ENCODE measurements at regions not wholly inside any gene's neighbourhood (a gene's known extent, or its start where the extent isn't known, plus 50 kb on each side); places are given as distances from the start of the nearest gene placed in this dataset.

DNA sequence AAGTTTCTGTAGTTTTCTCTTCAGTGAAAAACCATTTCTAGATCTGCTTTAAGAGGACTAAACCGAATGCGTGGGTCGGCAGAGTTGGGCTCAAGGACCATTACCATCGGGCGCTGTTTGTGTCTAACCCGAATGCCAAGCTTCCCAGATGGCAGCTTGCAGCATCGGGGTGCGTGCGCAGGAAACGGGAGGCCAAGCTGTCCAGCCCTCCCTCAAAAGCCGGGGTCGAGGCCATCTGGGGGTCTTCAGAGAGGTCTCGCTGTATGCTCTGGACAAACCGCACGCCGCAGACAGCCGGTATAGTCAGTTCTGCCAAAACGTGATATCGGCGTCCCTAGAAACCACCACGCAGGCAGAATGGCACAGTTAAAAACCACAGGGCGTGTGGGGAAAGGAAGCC, 178.8 kb downstream of the BANP start:
- TF ChIP-seq FOXP4 (CRISPR knock-in tag; IDR thresholded peaks at IDR 0.05): no peak
- no peak for TF ChIP-seq CTCF (IDR thresholded peaks at IDR 0.05)
- TF ChIP-seq ESRRA (CRISPR knock-in tag; IDR thresholded peaks at IDR 0.05; ENCODE audit: borderline replicate concordance): no peak
- TF ChIP-seq NR3C1 (CRISPR knock-in tag; conservative IDR thresholded peaks at IDR 0.05; ENCODE audit: low read depth): no peak
- TF ChIP-seq, protein P1, sequence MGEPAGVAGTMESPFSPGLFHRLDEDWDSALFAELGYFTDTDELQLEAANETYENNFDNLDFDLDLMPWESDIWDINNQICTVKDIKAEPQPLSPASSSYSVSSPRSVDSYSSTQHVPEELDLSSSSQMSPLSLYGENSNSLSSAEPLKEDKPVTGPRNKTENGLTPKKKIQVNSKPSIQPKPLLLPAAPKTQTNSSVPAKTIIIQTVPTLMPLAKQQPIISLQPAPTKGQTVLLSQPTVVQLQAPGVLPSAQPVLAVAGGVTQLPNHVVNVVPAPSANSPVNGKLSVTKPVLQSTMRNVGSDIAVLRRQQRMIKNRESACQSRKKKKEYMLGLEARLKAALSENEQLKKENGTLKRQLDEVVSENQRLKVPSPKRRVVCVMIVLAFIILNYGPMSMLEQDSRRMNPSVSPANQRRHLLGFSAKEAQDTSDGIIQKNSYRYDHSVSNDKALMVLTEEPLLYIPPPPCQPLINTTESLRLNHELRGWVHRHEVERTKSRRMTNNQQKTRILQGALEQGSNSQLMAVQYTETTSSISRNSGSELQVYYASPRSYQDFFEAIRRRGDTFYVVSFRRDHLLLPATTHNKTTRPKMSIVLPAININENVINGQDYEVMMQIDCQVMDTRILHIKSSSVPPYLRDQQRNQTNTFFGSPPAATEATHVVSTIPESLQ (CRISPR knock-in tag; IDR thresholded peaks at IDR 0.05): no peak
- no peak for TF ChIP-seq CBFB (CRISPR knock-in tag; IDR thresholded peaks at IDR 0.05; ENCODE audit: low read depth)

All from WTC11 (cell line).